ENCODE measurements at regions not wholly inside any gene's neighbourhood (a gene's known extent, or its start where the extent isn't known, plus 50 kb on each side); places are given as distances from the start of the nearest gene placed in this dataset.

- Mint-ChIP-seq H3K9me3 (no peaks in the 10 kb centered on the region), H3K4me3 (no peak overlapping the region), H3K27me3 (ENCODE audit: low read depth) (no peaks in the 10 kb centered on the region), H3K27ac (no peak overlapping the region), H3K36me3 (no peaks in the 10 kb centered on the region), H3K4me1 (no peaks in the 10 kb centered on the region)
- TF ChIP-seq CTCF (IDR thresholded peaks at IDR 0.05; ENCODE audit: unreplicated experiment): no peak
- DNase-seq (ENCODE audit: low spot score in 2 of 2, unreplicated experiment in 2 of 2): no peak
These were observed 62.5 kb downstream of the CHRM3 start for GRCh38 chr1:239448911-239449310.

GRCh38 chr1:239455743-239456142, 69.4 kb downstream of the CHRM3 start:
- no peaks in the 10 kb centered on the region for H3K27me3 Mint-ChIP-seq (ENCODE audit: low read depth)
- no peak overlapping the region for H3K27ac Mint-ChIP-seq
- peaks cover 10% of the 10 kb centered on the region for H3K9me3 Mint-ChIP-seq
- H3K4me3 Mint-ChIP-seq: no peak overlapping the region
- peaks cover 2% of the 10 kb centered on the region for H3K36me3 Mint-ChIP-seq
- H3K4me1 Mint-ChIP-seq: no peaks in the 10 kb centered on the region
- DNase-seq (ENCODE audit: low spot score in 2 of 2, unreplicated experiment in 2 of 2): no peak
- no peak for TF ChIP-seq CTCF (IDR thresholded peaks at IDR 0.05; ENCODE audit: unreplicated experiment)

GRCh38 chr1:239456788-239457187, 70.4 kb downstream of the CHRM3 start:
- H3K4me3 Mint-ChIP-seq: no peak overlapping the region
- no peak for DNase-seq (ENCODE audit: low spot score in 2 of 2, unreplicated experiment in 2 of 2)
- no peaks in the 10 kb centered on the region for H3K27me3 Mint-ChIP-seq (ENCODE audit: low read depth)

GRCh38 chr1:239457491-239458143, 71.2 kb downstream of the CHRM3 start:
- peaks cover 10% of the 10 kb centered on the region for H3K9me3 Mint-ChIP-seq
- H3K27me3 Mint-ChIP-seq (ENCODE audit: low read depth): no peaks in the 10 kb centered on the region
- H3K36me3 Mint-ChIP-seq: peaks cover 2% of the 10 kb centered on the region
- no peak overlapping the region for H3K4me3 Mint-ChIP-seq
- TF ChIP-seq CTCF (IDR thresholded peaks at IDR 0.05; ENCODE audit: unreplicated experiment): no peak
- DNase-seq (ENCODE audit: low spot score in 2 of 2, unreplicated experiment in 2 of 2): no peak
- no peaks in the 10 kb centered on the region for H3K4me1 Mint-ChIP-seq
- no peak overlapping the region for H3K27ac Mint-ChIP-seq

More at GRCh38 chr1:239456788-239457187, 70.4 kb downstream of the CHRM3 start:
- peaks cover 2% of the 10 kb centered on the region for H3K36me3 Mint-ChIP-seq
- TF ChIP-seq CTCF (IDR thresholded peaks at IDR 0.05; ENCODE audit: unreplicated experiment): no peak
- H3K9me3 Mint-ChIP-seq: peaks cover 10% of the 10 kb centered on the region
- no peaks in the 10 kb centered on the region for H3K4me1 Mint-ChIP-seq
- no peak overlapping the region for H3K27ac Mint-ChIP-seq

GRCh38 chr1:239458144-239458500, 71.8 kb downstream of the CHRM3 start:
- H3K27me3 Mint-ChIP-seq (ENCODE audit: low read depth): no peaks in the 10 kb centered on the region
- H3K27ac Mint-ChIP-seq: no peak overlapping the region
- no peak for DNase-seq (ENCODE audit: low spot score in 2 of 2, unreplicated experiment in 2 of 2)
- H3K9me3 Mint-ChIP-seq: peaks cover 10% of the 10 kb centered on the region
- H3K4me3 Mint-ChIP-seq: no peak overlapping the region
- H3K4me1 Mint-ChIP-seq: no peaks in the 10 kb centered on the region
- TF ChIP-seq CTCF (IDR thresholded peaks at IDR 0.05; ENCODE audit: unreplicated experiment): no peak
- peaks cover 2% of the 10 kb centered on the region for H3K36me3 Mint-ChIP-seq

GRCh38 chr1:239467730-239468129, 81.4 kb downstream of the CHRM3 start:
- no peak for DNase-seq (ENCODE audit: low spot score in 2 of 2, unreplicated experiment in 2 of 2)
- H3K4me1 Mint-ChIP-seq: no peaks in the 10 kb centered on the region
- H3K36me3 Mint-ChIP-seq: no peaks in the 10 kb centered on the region
- H3K27ac Mint-ChIP-seq: no peak overlapping the region
- H3K9me3 Mint-ChIP-seq: no peaks in the 10 kb centered on the region
- TF ChIP-seq CTCF (IDR thresholded peaks at IDR 0.05; ENCODE audit: unreplicated experiment): no peak
- H3K4me3 Mint-ChIP-seq: no peak overlapping the region
- no peaks in the 10 kb centered on the region for H3K27me3 Mint-ChIP-seq (ENCODE audit: low read depth)

All from mesothelial cell of epicardium (in vitro differentiated cells).